ELF-1 (cell line): ENCODE measurements at regions not wholly inside any gene's neighbourhood (a gene's known extent, or its start where the extent isn't known, plus 50 kb on each side); places are given as distances from the start of the nearest gene placed in this dataset.

ENCODE experiments used
- DNase-seq: peaks from one replicate; pipeline ENCODE4 v3.0.0-alpha.2; 2016; ENCODE audit warnings: low read depth, low spot score

GRCh38 chr16:73231379-73231778 is 183.5 kb upstream of the ZFHX3 start:
- DNase-seq: no peak

- DNase-seq: no peak
Observed at GRCh38 chr16:73230651-73231050, 182.7 kb upstream of the ZFHX3 start.

GRCh38 chr16:73228649-73229048 is 180.7 kb upstream of the ZFHX3 start:
- peak; percentile 10 for DNase-seq

- no peak for DNase-seq
Observed at GRCh38 chr16:73226675-73227074, 178.7 kb upstream of the ZFHX3 start.

- DNase-seq: peak; percentile 36
Observed at GRCh38 chr16:73225983-73226382, 178.1 kb upstream of the ZFHX3 start.

GRCh38 chr16:73220836-73221235 is 172.9 kb upstream of the ZFHX3 start:
- DNase-seq: no peak

- DNase-seq: no peak
Observed at GRCh38 chr16:73219176-73219575, 171.2 kb upstream of the ZFHX3 start.

- DNase-seq: no peak
Observed at GRCh38 chr16:73217654-73218053, 169.7 kb upstream of the ZFHX3 start.

GRCh38 chr16:73216932-73217331 is 169.0 kb upstream of the ZFHX3 start:
- no peak for DNase-seq

GRCh38 chr16:73215678-73216377 is 167.9 kb upstream of the ZFHX3 start:
- DNase-seq: no peak

- DNase-seq: no peak
Observed at GRCh38 chr16:73214825-73215677, 167.1 kb upstream of the ZFHX3 start.

- DNase-seq: no peak
Observed at GRCh38 chr16:73213732-73214455, 166.0 kb upstream of the ZFHX3 start.

- no peak for DNase-seq
Observed at GRCh38 chr16:73212431-73212830, 164.5 kb upstream of the ZFHX3 start.

GRCh38 chr16:73210686-73211085 is 162.8 kb upstream of the ZFHX3 start:
- no peak for DNase-seq

GRCh38 chr16:73210084-73210483 is 162.2 kb upstream of the ZFHX3 start:
- no peak for DNase-seq

GRCh38 chr16:73209190-73209589 is 161.3 kb upstream of the ZFHX3 start:
- no peak for DNase-seq

GRCh38 chr16:73206151-73206707 is 158.3 kb upstream of the ZFHX3 start:
- DNase-seq: no peak

- DNase-seq: no peak
Observed at GRCh38 chr16:73205153-73205886, 157.4 kb upstream of the ZFHX3 start.

- no peak for DNase-seq
Observed at GRCh38 chr16:73204359-73205152, 156.6 kb upstream of the ZFHX3 start.

GRCh38 chr16:73202161-73202729 is 154.3 kb upstream of the ZFHX3 start:
- no peak for DNase-seq
